ENCODE measurements at regions not wholly inside any gene's neighbourhood (a gene's known extent, or its start where the extent isn't known, plus 50 kb on each side); places are given as distances from the start of the nearest gene placed in this dataset.

DNA sequence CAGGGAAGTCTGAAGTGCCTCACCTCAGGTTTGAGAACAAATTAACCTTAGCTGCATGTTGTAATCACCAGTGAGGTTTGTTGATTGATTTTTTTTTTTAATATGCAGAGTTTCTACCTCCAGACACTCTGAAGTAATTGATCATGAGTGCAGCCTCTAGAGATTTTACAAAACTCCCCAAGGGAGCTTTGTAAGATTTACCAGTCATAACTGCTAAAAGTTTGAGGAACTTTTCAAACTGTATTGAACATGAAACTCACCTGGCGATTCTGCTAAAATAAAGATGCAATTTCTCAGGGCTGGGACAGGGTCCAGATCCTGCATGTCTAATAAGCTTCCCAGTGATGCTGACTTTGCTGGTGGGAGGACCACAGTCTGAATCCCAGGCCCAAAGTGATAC is 339.6 kb upstream of the DCC start:
- H3K4me3 ChIP-seq (ENCODE audit: low read depth, low read length) = no peak overlapping the region
- TF ChIP-seq, protein P1, sequence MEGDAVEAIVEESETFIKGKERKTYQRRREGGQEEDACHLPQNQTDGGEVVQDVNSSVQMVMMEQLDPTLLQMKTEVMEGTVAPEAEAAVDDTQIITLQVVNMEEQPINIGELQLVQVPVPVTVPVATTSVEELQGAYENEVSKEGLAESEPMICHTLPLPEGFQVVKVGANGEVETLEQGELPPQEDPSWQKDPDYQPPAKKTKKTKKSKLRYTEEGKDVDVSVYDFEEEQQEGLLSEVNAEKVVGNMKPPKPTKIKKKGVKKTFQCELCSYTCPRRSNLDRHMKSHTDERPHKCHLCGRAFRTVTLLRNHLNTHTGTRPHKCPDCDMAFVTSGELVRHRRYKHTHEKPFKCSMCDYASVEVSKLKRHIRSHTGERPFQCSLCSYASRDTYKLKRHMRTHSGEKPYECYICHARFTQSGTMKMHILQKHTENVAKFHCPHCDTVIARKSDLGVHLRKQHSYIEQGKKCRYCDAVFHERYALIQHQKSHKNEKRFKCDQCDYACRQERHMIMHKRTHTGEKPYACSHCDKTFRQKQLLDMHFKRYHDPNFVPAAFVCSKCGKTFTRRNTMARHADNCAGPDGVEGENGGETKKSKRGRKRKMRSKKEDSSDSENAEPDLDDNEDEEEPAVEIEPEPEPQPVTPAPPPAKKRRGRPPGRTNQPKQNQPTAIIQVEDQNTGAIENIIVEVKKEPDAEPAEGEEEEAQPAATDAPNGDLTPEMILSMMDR (IDR thresholded peaks at IDR 0.05; ENCODE audit: borderline replicate concordance, insufficient read depth, low read depth, low read length) = no peak

GRCh38 chr18:52001106-52001505 is 338.9 kb upstream of the DCC start:
- TF ChIP-seq, protein P1 (IDR thresholded peaks at IDR 0.05; ENCODE audit: borderline replicate concordance, insufficient read depth, low read depth, low read length) = no peak
- H3K4me3 ChIP-seq (ENCODE audit: low read depth, low read length) = no peak overlapping the region

DNA sequence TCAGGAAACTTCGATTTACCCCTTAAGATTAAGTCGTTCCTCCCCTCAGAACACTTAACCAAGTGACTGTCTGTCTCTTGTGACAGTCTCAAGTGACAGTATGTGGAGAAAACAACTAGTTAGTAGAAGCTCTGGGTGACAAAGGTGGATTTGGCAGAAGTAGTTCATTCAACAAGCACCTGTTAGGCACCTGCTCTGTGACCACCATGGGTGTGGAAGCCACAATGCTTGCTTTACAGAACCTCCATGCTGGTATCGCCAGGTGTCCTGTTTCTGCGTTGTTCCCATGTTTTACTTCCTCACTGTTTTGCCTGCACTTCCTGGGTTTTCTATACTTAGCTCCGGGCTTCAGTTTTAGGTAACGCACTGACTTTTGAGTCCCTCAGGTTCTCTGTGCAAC is 337.4 kb upstream of the DCC start:
- no peak overlapping the region for H3K4me3 ChIP-seq (ENCODE audit: low read depth, low read length)

DNA sequence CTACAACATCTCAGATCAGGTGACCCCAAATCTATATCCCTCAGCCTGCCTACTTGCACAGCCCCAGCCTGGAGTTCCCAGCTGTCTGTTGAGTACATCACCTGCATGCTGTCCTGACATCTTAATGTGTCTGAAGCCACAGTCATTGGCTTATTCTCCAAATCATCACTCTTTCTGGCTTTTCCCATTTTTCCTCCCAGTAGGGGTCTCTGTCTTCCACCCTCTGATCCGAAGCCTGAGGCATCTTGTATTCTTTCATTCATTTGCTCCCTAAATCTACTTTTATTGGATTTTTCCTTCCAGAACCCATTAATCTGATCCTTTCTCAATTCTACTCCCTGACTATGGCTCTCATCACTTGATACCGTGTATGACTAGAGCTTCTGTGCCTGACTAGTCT is 332.9 kb upstream of the DCC start:
- H3K4me3 ChIP-seq (ENCODE audit: low read depth, low read length) = no peak overlapping the region
- TF ChIP-seq, protein P1 (IDR thresholded peaks at IDR 0.05; ENCODE audit: borderline replicate concordance, insufficient read depth, low read depth, low read length) = no peak

More for the DNA sequence above, 337.4 kb upstream of the DCC start:
- TF ChIP-seq, protein P1 (IDR thresholded peaks at IDR 0.05; ENCODE audit: borderline replicate concordance, insufficient read depth, low read depth, low read length) = no peak

GRCh38 chr18:52008330-52008729 is 331.7 kb upstream of the DCC start:
- H3K4me3 ChIP-seq (ENCODE audit: low read depth, low read length) = no peak overlapping the region
- TF ChIP-seq, protein P1 (IDR thresholded peaks at IDR 0.05; ENCODE audit: borderline replicate concordance, insufficient read depth, low read depth, low read length) = no peak

- TF ChIP-seq, protein P1 (IDR thresholded peaks at IDR 0.05; ENCODE audit: borderline replicate concordance, insufficient read depth, low read depth, low read length) = no peak
- H3K4me3 ChIP-seq (ENCODE audit: low read depth, low read length) = no peak overlapping the region
Observed at GRCh38 chr18:52008736-52009135, 331.3 kb upstream of the DCC start.

DNA sequence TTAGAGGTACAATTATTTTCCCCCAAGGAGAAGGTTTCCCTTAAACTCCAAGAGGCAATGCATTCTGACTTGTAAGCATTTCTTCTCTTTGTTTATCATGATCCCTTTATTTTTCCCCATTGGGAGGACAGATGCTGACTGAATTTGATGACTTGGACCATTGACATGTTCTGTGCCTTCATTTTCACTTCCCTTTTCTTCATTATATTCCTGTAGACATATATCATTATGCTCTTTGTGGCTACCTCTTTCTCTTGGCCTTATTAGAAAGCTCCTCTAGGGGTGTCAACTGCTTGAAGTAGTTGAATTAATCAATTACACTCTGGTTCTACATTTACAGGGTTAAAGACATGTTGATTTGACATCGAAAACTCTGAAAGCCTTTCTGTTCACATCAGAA is 330.0 kb upstream of the DCC start:
- TF ChIP-seq, protein P1 (IDR thresholded peaks at IDR 0.05; ENCODE audit: borderline replicate concordance, insufficient read depth, low read depth, low read length) = no peak

More for the DNA sequence above, 330.0 kb upstream of the DCC start:
- no peak overlapping the region for H3K4me3 ChIP-seq (ENCODE audit: low read depth, low read length)
